ENCODE measurements at regions not wholly inside any gene's neighbourhood (a gene's known extent, or its start where the extent isn't known, plus 50 kb on each side); places are given as distances from the start of the nearest gene placed in this dataset.

DNA sequence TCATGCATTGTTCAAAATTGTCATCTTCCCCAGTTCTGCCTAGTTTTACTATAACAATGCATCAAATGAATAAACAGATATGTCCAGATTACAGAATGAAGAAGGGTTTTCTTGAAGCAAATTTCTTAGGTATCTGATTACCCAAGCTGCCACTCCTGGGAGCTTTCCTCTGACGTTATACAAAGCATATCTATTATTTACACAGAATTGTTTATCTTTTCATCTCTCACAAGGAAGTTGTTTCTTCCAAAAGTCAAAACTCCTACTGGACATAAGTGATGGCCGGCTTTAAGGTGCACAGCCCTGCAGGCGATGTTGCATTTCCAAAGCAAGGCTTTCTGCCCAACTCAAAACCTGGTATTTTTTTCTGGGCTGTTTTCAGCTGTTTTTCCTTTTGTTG lies 73.4 kb upstream of the ANKH start:
- Histone ChIP-seq H3K4me3 (replicated peaks in 1 of 3; ENCODE audit: insufficient read depth in 1 of 3, low read depth in 1 of 3, low read length in 3 of 3) (no peak overlapping the region), H4K20me1 (replicated peaks; ENCODE audit: control insufficient read depth, extremely low read depth, insufficient read depth, low read length) (no peaks in the 10 kb centered on the region), H2AFZ (ENCODE audit: low read depth, low read length) (no peak overlapping the region), H3K4me1 (ENCODE audit: control insufficient read depth, extremely low read depth, insufficient read depth, low read length) (no peaks in the 10 kb centered on the region), H3K9me3 (replicated peaks; ENCODE audit: control insufficient read depth, insufficient read depth, low read length) (no peaks in the 10 kb centered on the region), H3K36me3 (ENCODE audit: control insufficient read depth in 2 of 2, extremely low read depth in 1 of 2, insufficient read depth in 2 of 2, low read length in 2 of 2) (no peaks in the 10 kb centered on the region), H3K27me3 (ENCODE audit: control insufficient read depth in 2 of 2, insufficient read depth in 2 of 2, low read length in 2 of 2) (peaks cover 0 to 10% of the 10 kb centered on the region in 2 experiments), H3K9me1 (replicated peaks; ENCODE audit: control insufficient read depth, extremely low read depth, insufficient read depth, low read length) (no peaks in the 10 kb centered on the region), H3K9ac (replicated peaks; ENCODE audit: extremely low read depth, insufficient read depth, low read length) (no peak overlapping the region), H3K79me2 (ENCODE audit: control insufficient read depth, insufficient read depth, low read length) (no peaks in the 10 kb centered on the region), H3K4me2 (ENCODE audit: insufficient read depth, low read length) (no peak overlapping the region), H3K27ac (ENCODE audit: insufficient read depth, low read depth, low read length) (no peak overlapping the region)
- ChIA-PET CTCF (interaction anchor here (1.3 to 1.7 kb wide), 2 partner anchors 59 to 67 kb away, joined by 3 to 4 read pairs; no protein-coding TSS in a partner anchor), POLR2A (no interaction called here)
- BruUV-seq (replicated peaks), result no TSS peak
- no peak for DNase-seq (ENCODE audit: low read depth, low spot score)
- intact Hi-C loops (cut with micrococcal nuclease) (no loop called here), dilution Hi-C loops (cut with MboI; ENCODE audit: extremely low pct_ligation_motif_present, low sequenced_read_pairs) (no loop called here)
- FAIRE-seq, result no peak
- TF ChIP-seq FOS (IDR thresholded peaks at IDR 0.05; ENCODE audit: borderline replicate concordance, insufficient read depth, low read length) (no peak), JUN (IDR thresholded peaks at IDR 0.05; ENCODE audit: borderline replicate concordance, insufficient read depth, insufficient read length, low read depth) (no peak), EZH2 (IDR thresholded peaks at IDR 0.05; ENCODE audit: borderline replicate concordance, low read depth, low read length, severe bottlenecking) (no peak), GATA2 (IDR thresholded peaks at IDR 0.05; ENCODE audit: insufficient read depth, insufficient read length, low read depth, low read length) (no peak), POLR2AphosphoS5 (IDR thresholded peaks at IDR 0.05; ENCODE audit: insufficient read depth, low read depth, low read length) (no peak), MYC (IDR thresholded peaks at IDR 0.05; ENCODE audit: low read depth, low read length) (no peak), POLR2A (IDR thresholded peaks at IDR 0.05; ENCODE audit: low read depth, low read length) (no peak)
- TF ChIP-seq, protein P1, sequence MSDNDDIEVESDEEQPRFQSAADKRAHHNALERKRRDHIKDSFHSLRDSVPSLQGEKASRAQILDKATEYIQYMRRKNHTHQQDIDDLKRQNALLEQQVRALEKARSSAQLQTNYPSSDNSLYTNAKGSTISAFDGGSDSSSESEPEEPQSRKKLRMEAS (IDR thresholded peaks at IDR 0.05; ENCODE audit: insufficient read depth, insufficient read length), result no peak
- TF ChIP-seq, protein P2, sequence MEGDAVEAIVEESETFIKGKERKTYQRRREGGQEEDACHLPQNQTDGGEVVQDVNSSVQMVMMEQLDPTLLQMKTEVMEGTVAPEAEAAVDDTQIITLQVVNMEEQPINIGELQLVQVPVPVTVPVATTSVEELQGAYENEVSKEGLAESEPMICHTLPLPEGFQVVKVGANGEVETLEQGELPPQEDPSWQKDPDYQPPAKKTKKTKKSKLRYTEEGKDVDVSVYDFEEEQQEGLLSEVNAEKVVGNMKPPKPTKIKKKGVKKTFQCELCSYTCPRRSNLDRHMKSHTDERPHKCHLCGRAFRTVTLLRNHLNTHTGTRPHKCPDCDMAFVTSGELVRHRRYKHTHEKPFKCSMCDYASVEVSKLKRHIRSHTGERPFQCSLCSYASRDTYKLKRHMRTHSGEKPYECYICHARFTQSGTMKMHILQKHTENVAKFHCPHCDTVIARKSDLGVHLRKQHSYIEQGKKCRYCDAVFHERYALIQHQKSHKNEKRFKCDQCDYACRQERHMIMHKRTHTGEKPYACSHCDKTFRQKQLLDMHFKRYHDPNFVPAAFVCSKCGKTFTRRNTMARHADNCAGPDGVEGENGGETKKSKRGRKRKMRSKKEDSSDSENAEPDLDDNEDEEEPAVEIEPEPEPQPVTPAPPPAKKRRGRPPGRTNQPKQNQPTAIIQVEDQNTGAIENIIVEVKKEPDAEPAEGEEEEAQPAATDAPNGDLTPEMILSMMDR (IDR thresholded peaks at IDR 0.05; ENCODE audit: extremely low read depth in 1 of 2, insufficient read depth in 1 of 2, low read depth in 1 of 2, low read length in 2 of 2), result no peak

All from endothelial cell of umbilical vein (primary cell).